GM18907 (cell line): ENCODE measurements at regions not wholly inside any gene's neighbourhood (a gene's known extent, or its start where the extent isn't known, plus 50 kb on each side); places are given as distances from the start of the nearest gene placed in this dataset.
A peak's percentile ranks its signal among the peaks of the same experiment; 100 is the strongest.
"Not testable (repeated sequence)": the region's sequence is repeated elsewhere in the genome, so short reads cannot be mapped to it uniquely, and the experiment has no call there.

Experiments used
- ATAC-seq: cut with Tn5 transposase; IDR thresholded peaks from one replicate; pipeline ENCODE4 v1.9.1; 2021; ENCODE audit warnings: mild to moderate bottlenecking, moderate library complexity; ENCODE audit not compliant: unreplicated experiment

- no peak for ATAC-seq
These were observed 189.0 kb upstream of the HES1 start for GRCh38 chr3:193946945-193947344.

- ATAC-seq = no peak
These were observed 188.4 kb upstream of the HES1 start for GRCh38 chr3:193947596-193947995.

DNA sequence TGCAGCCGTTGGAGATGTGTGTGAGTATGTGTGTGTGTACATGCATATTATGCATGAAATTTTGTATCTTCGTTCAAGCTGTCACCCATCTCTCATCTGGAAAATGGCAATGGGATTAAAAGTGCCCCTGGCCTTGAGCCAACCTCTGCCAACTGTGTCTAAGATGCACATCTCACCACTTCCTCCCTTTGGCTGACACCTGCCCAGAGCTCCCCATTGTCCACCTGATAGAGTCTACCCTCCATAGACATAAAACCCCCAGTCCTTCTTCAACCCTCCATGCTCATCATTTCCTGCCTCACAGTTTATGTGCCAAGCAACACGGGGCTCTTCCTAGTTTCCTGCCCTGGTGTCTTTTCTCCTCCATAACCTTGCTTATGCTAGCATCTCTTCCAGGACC lies 187.5 kb upstream of the HES1 start:
- ATAC-seq = no peak

DNA sequence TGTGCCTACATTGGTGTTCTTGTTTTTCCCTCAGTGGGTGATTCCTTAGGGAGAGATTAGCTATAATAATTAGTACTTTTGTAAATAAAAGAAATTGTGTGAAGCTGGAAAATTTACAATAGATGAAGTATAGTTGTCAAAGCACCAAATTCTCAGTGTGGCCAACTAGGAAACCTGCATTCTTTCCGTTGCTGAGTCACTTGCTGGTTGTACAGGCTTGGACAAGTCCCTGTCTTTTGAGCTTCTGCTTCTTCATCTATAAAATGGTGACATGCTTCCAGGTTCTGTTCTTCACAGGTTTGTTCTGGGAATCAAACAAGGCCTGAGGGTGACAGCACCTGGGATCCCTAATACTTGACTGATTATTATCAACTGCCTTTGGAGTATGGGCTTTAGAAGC lies 184.1 kb upstream of the HES1 start:
- no peak for ATAC-seq

GRCh38 chr3:193954752-193955151 lies 181.2 kb upstream of the HES1 start:
- no peak for ATAC-seq

DNA sequence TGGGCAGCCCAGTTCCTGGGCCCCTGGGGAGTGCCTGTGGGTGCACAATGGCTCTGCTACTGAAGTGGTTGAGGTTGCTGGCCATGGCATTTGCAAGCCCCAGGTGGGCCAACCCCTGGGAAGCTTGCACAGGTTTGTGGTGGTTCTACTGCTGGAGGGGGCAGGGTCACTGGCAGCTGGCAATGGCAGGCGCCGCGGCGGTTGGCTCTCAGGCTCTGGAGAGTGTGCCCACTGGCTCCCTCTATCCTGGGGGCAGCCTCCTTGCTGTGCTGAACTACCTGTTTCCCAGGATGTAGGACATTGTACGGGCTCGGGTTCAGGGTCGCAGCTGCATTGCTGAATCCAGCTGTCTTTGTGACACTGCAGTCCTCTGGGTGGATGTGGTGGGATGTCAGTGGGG lies 180.2 kb upstream of the HES1 start:
- ATAC-seq = no peak

DNA sequence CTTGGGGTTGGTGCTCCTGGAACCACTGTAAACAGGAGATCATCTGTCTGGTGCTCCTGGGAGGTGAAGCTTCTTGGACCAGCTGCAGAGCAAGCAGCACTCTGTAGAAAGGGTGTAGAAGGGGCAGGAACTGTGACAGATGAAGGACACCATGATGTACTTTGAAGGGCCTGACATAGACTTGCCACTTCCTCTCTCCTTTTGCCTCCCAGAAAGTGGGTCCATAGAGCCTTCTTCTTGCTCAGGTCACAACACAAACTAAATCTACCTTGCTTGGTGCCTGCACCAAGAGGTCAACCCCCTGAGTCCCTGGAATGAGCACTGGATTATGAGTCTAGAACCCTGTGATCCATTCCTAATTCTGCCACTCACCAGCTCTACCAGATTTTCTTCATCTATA lies 176.1 kb upstream of the HES1 start:
- no peak for ATAC-seq

DNA sequence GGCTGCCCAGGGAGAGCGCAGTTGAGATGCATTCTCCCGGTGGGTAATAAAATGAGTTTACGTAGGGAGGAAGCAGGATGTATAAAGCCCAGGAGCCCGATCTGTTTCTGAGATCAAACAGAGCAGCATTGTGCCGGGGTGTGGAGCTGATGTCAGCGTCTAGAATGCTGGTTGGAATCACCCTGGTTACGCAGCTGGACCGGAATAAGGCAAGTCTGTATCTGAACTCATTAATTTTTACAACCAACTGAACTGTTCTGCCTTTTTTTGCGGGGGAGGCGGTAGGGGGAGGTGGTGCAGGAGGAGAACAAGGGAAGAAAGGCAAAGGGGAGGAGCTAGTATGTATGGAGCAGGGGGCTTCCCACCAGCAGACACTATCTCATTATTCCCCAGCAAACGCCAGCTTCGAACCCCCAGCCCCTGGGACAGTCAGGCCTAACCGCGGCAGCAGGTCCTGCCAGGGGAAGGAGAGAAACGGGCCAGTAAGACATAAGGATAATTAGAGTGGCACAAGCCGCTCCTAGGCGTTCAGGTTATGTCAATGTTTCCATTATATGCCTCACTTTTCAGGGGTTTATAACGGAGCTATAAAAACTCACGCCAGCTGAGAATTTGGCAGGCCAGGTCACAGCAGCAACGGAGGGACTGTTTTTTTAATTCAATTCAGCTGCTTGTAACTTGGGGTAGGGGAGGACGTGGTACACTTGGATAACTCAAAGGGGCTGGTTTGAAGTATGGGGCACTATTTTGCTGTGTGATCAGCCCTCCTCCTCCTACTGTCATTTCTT lies 175.3 kb upstream of the HES1 start:
- ATAC-seq = no peak

DNA sequence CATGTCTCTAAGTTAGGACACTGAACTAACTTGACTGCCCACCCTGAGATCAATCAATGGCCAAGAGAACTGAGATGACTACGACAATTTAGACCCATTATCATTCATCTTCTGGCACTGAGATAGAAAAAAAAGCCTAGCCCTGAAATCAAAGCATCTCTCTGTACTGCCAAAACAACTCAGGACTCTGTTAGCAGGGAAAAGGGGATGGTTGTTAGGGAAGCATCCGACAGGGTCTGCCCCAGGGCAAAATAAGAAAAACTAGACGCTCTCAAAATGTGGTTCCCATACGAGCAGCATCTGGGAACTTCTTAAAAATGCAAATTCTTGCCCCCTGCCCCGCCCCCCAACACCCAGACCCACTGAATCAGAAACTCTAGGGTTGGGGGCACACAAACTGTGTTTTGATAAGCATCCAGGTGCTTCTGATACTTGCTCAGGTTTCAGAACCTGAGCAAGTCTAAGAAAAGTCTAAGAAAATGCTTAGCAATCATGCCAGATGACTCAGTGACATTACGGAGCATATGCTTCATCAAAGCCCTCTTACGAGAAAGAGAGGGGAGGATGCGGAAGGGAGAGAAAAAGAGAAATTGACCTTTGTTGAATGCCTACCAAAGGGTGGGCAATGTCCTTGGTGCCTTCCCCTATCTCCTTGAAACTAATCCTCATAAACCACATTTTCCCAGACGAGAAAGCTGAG lies 172.8 kb upstream of the HES1 start:
- ATAC-seq = no peak

DNA sequence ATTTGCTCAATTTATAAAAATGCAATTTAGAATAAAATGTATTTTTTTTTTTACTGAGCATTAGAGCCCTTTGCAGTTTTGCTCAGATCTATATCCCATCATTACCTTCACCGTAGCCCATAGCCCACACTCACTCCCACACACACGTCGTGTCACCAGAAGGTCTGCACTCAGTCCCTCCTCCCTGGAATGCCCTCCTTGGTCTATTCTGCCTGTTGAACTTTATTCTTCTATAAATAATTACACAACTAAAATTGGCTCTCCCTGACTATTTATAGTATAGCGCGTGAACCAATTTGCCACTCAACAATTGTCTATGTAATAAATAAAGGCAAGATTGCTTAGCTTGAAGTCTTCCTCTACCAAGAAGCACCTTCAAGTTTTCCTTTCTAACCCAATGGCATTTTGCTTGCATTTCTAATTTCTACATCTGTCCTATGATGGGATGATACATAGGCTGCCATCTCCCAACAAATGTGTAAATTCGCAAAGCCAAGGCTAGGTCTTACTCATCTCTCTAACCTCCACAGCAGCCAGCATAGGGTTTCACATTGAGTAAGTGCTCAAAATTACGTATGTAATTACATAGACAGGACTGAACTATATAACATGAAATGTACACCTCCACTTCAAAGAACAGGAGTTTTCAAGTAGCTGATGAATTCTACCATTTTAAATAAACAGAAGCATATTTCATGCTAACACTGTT lies 172.0 kb upstream of the HES1 start:
- peak; percentile 71 for ATAC-seq

GRCh38 chr3:193964517-193964880 lies 171.4 kb upstream of the HES1 start:
- ATAC-seq = no peak

DNA sequence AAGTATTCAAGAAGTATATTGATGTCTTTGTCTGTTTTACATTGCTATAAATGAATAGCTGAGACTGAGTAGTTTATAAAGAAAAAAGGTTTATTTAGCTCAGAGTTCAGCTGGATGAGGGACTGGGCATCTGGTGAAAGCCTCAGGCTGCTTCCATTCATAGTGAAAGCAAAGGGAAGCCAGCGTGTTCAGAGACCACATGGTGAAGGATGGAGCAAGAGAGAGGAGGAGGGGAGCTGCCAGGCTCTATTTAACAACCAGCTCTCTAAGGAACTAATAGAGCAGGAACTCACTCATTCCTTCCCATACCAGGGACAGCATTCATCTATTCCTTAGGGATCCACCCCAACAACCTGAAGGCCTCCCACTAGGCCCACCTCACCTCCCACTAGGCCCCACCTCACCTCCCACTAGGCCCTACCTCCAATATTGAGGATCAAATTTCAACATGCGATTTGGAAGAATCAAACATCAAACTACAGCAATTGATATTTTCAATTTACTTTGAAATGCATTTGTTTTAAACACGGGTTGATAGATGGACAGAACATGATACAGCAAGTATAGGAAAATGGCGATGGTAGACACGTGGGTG lies 167.5 kb upstream of the HES1 start:
- ATAC-seq = no peak

DNA sequence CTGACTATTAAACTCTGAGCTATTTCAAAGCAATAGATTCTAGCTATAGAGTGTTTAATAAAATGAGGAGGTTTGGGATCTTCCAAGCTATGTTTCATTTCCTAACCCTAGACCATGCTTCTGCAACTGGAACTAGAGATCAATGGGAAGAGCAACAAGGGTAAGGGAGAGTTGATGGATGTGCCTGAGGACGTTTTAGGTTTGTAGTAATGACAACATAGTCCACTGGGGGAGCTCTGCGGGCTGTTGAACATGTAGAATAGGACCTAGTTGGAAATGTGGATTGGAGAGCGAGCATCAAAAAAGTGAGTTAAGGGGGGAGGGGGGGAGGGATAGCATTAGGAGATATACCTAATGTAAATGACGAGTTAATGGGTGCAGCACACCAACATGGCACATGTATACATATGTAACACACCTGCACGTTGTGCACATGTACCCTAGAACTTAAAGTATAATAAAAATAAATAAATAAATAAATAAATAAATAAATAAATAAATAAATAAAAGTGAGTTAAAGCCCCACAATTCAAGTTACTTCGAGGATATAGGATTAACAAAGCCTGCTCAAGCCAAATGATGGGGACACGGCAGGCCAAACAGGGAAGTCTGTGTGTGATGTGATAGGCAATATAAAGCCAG lies 165.7 kb upstream of the HES1 start:
- ATAC-seq = not testable (repeated sequence)

DNA sequence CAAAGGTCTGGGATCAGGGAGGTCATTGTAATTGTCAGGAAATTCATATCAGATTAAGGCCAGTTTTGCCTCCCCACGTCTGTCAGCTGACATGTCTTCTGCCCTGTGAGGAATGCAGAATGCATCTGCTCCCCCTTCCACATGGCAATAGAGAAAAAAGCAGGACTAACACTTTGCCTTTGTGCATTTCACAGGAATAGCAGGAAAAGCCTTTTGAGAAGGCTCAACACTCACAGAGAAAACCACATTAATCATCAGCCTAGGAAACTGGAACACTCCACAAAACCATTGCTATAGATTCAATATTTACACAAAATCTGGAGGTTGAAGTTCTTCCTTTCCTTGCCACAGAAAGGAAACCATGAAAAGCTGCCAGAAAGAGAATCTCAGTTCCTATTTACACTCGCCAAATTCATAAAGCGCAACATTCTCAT lies 165.2 kb upstream of the HES1 start:
- peak; percentile 36 for ATAC-seq

DNA sequence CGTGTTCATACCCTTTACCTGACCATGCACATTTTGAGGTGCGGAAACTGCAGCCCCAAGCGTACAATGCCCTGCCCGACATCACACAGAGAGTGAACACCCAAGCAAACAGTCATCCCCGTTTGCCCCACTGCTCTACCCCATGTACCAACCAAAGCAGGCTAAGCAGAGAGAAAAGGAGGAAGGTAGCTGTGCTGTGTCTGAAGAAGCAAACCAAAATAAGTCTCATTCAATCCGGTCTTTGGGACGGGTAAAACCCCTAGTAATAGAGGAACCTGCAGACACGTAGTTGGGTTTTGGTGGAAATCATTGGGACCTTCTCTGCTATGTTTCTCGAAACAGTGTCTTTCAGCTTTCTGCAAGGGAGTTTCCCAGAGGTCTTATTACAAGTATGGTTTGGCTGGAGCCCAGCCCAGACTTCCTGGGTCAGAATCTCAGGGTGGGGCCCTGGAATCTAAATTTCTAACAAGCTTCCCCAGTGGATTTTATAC lies 164.6 kb upstream of the HES1 start:
- ATAC-seq = peak; percentile 76

DNA sequence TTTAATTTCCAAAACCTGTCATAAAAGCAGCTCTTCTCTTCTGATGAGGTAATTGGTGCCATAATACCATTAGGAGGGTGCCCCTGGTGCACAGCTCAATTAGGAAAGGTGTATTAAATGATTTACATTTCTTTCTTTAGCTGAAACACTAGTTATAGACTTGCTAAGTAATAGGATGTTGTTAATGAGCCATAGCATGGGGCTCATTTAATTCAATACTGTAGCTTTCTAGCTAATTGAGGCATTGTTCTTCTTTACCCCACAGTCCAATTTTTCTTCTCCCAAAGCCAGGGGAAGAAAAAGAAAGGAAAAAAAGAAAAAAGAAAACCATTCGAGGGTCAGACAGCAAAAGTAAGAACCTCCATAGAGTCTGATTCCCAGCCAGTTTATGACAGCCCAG lies 164.0 kb upstream of the HES1 start:
- ATAC-seq = no peak

- no peak for ATAC-seq
These were observed 163.1 kb upstream of the HES1 start for GRCh38 chr3:193972832-193973231.

- no peak for ATAC-seq
These were observed 161.7 kb upstream of the HES1 start for GRCh38 chr3:193974191-193974652.

- no peak for ATAC-seq
These were observed 161.0 kb upstream of the HES1 start for GRCh38 chr3:193974671-193975535.

DNA sequence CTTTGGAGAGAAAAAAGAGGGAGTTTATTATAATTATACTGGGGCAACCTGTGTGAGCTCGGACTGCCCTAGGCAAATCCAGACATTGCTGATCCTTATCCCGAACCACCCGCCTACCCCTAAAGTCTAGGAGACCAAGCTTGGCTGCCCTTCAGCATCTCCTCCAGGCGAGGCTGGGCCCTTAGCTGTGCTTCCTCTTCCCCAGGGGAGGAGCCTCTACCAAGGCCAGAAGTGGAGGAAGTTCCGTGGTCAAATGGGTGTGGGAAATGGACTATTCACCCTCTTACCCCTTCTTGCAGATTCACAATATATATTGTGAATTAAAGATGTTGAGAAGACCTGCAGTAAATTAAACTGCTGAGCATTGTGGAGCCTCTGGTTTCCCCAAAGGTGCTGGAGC lies 158.3 kb upstream of the HES1 start:
- ATAC-seq = no peak
